ENCODE measurements at regions not wholly inside any gene's neighbourhood (a gene's known extent, or its start where the extent isn't known, plus 50 kb on each side); places are given as distances from the start of the nearest gene placed in this dataset.

GRCh38 chr6:14762077-14762476 lies 483.8 kb upstream of the JARID2 start:
- TF ChIP-seq CTCF (IDR thresholded peaks at IDR 0.05; ENCODE audit: insufficient read depth, low read length) (no peak), SPI1 (IDR thresholded peaks at IDR 0.05; ENCODE audit: borderline replicate concordance, low read depth) (no peak), POLR2AphosphoS5 (IDR thresholded peaks at IDR 0.05; ENCODE audit: low read depth) (no peak), GABPA (IDR thresholded peaks at IDR 0.05; ENCODE audit: low read depth) (no peak), REST (IDR thresholded peaks at IDR 0.05; ENCODE audit: insufficient replicate concordance, low read depth) (no peak)

Measured in HL-60 (cell line).